Dermis blood vessel endothelial cell (primary cell): ENCODE measurements at regions not wholly inside any gene's neighbourhood (a gene's known extent, or its start where the extent isn't known, plus 50 kb on each side); places are given as distances from the start of the nearest gene placed in this dataset.

Experiments used
- DNase-seq: peaks from one replicate; pipeline ENCODE4 v3.0.0; 2010

DNA sequence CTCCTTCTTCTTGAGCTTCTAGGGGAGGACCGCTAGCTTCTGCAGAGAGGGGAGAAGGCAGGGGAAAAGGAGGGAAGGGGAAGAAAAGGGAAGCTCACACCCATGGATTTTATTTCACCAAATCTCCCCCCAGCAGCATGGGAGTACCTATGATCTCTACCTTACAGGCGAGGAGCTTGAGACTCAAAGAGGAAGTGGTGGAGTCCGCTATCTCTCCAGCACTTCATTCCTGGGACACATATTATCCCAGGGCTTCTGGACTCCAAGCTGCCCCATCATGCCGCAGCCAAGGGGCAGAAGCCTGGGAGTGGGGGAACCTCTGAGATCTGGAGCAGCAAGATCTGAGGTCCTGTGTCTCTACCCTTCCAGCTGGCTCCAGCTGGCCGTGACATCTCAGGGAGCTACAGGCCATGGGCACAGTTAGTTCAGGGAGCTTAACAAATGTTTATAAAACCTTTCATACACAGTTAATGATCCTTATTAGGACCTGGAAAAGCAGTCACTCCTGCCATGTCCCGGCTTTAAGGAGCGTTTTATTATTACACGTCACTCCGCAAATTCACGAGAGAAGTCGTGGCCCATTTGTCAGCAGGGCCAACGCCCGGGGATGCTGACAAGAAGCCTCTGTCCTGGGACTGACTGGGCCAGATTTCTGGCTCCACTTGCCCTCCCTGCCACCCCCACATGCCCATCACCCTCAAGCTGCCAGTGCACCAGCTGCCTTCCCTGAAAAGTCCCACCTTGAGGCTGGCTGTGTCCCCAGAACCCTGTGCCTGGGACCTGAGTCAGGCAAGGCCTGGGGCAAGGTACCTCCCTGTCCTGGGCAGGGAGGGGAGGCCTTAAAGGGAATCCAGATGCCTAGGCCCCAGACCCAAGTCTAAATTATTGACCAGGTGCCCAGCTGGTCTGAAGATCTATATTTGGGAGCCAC, 132.1 kb upstream of the ZMIZ1 start:
- DNase-seq, result no peak

DNA sequence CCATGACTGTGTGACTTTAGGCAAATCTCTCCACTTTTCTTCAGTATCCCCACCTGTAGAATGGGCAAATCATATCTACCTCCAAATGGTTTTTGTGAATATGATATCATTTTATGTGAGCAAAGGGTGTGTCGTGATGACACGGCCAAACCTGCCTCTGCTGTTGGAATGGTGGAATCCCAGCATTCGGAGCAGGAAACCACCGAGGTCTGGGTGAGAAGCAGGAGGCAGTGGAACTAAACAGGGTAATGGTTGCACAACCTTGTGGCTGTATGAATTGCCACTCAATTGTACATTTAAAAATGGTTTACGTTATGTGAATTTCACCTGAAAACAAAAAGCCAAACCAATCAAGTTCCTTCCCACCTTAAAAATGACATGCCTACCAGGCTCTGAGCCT, 131.4 kb upstream of the ZMIZ1 start:
- no peak for DNase-seq

DNA sequence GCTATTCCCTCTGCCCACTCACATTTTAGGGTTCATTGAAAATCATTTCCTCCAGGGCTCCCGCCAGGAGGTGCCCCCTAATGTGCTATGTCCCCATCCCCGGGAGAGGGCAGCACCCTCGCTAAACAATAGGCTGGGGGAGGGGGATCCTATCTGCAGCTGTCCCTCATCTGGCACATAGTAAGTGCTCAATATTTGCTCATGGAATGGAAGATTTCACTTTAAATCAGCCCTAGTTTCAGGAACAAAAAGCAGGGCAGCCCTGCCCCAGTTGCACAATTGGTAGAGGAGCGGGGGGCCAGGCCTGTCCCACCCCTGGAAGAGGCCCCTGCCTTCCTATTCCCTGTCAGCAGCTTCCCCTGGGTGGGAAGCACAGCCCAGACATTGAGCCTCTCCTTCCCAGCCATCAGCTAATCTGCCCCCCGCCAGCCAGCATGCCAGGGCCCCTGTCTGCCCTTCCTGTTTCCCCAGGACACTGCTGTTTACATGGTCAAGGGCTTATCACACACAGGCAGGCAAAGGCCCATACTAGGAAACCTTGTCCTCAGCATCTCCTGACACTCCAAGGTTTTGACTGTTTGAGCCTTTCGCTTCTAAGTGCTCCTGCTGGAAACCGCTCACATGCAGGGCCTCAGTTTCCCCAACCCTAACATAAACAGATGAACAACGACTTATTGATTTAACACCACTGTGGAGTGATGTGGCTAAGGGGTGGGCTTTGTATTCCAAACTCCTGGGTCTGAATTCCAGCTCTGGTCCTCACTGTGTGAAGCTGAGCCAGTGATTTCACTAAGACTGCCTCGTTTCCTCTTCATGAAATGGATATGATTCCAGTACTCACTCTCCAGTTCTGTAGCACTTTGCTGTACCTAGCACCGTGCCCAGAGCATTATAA, 130.7 kb upstream of the ZMIZ1 start:
- DNase-seq, result peak; percentile 59

DNA sequence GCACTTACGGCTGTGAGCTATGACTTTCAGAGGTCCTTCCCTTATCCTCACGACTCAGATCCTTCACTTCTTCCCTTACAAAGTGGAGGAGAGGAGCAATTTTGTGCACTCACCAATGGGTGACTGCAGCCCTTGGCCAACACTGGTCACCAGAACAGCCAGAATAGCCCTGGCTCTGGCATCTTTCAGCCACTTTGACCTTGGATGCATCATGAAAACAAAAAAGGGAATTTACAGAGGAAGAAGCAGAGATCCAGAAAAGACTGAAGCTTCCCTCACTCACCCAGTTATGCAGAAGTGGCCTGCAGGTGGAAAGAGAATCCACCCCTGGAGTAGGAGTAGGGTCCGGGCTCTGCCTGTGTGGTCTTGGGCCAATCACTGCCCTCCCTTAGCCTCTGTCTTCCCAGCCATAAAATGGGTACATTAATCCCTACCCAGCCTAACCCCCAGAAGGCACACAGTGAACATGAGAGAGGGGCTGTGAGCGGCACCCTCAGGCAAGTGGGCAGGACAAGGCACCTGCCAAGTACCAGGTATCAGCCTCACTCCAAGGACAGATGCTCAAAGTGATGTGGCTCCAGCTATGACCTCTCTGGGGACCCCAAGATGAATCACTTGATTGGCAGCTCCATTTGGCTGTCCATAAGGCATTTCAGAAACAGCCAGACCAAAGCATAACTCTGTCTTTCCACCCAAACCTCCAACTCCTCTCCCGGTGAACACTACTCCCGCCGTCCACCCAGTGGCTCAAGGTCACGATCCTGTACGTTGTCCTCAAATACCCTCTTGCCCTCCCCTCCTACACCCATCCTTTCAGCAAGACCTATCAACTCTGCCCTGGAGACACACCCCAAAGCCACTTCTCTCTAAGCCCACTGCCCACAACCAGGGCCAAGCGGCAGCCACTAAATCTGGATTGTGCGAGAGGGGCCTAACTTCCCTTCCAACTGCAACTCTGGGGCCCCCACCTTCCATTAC, 129.8 kb upstream of the ZMIZ1 start:
- DNase-seq, result no peak

DNA sequence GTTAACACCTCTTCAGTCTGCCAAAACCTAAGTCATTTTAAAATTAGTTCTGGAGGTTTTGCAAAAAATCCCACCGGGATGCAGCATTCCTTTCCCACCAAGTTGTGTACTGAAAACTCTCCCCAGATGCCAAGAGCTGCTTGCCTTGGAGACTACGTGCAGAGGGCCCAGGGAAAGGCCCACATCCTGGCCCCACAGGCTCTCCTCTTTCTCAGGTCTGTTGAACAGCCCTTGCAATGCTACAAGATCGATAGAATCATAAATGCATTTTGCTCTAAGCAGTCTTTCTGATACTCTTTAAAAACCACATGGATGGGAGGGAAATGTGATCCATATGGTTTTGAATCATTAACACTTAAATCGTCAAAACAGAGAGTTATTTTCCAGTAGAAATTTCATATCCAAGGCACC, 126.7 kb upstream of the ZMIZ1 start:
- no peak for DNase-seq

DNA sequence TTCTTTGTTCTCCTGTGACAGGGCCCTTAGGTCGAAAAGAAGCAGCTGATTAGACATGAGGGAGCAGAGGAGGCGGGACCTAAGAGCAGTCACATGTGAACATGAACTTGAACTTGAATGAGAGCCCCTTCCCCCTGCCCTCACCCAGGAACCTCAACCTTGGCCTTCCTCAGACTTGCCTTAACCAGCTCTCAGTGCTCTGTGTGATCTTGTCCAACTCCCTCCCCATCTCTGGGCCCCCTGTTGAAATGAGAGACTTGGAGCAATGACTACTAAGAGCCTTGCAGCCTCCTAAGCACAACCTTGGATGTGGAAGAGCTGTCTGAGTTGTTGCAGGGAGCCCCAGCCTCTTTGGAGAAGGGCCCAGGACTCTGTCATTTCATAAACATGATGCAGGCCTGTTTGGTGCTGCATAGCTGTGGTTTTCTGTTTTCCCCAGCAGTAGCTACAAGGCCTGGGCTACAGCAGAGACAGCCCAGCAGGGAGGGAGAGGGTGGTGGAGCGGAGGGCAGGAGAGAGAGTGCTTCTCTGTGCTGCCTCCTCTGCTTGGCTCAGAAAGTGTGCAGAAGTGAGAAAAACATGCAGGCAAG, 123.9 kb upstream of the ZMIZ1 start:
- DNase-seq, result no peak

DNA sequence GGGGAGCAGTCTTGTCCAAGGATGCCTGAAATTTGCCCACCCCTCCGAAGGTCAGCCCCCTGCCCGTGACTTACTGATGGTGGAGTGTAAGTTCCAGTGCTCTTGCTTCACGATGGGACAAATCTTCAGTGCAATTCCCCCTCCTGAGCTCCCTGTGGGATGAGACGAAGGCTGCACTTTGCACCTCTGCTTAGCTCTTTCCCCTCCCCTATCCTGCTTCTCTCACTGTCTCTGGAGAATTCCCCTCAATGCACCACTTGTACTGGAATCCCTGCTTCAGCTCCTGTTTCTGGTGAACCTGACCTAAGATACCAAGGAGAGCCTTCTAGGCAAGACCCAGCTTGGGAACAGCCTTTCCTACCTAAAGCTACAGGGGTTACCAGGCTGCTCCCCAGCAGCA, 122.9 kb upstream of the ZMIZ1 start:
- no peak for DNase-seq

DNA sequence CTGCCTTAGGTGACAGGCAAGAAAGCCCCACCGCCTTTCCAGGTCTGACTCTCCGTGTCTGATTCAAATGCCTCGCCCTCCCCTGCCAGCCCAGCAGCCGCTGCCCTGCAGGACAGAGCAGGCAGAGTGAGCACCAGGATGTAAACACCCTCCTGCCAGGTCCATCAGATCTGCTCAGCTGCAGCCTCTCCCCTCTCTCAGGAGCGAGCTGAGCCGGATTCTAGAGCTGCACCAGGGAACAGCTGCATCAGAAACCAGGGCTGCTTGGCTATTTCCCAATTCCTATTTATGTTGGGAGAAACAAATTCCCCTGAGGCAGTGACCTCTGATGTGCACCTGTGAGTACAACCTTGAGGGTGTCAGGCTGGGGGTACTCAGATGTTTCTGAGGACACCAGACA, 121.5 kb upstream of the ZMIZ1 start:
- DNase-seq, result no peak

DNA sequence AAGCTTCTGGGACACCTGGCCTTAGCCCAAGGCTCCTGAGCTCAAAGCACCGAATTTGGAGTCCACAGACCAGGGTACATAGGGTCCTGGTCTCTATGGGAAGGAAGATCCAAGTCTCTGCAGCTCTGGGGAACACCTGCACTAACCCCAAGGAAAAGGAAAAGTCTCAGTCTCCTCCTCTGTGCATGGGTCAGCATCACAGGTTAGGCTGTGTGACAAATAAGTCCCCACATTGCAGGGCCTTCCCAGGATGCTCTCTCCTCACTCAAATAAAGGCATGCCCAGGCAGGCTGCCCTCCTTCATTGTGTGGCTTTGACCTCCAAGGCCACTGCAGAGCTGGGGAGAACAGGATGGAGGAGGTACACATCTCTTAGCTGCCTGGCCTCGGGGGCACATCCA, 121.0 kb upstream of the ZMIZ1 start:
- DNase-seq, result no peak

DNA sequence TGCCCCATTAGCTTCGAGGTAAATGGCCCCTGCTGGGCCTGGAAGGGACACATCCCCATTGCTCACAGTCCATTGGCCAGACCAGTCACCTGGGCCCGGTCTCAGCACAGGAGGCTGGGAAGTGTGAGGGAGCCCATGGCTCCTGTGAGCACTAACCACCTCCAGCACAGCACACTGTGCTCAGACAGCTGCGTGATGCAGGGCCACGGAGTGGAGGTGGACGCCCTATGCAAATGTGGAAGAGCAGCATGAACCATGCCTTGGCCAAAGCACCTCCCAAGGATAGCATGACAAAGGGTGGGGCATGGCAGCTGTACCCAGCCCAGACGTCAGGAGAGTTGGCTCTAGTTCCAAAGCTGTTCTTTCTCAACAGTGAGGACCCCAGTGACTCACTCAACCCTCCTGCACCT, 120.1 kb upstream of the ZMIZ1 start:
- no peak for DNase-seq

DNA sequence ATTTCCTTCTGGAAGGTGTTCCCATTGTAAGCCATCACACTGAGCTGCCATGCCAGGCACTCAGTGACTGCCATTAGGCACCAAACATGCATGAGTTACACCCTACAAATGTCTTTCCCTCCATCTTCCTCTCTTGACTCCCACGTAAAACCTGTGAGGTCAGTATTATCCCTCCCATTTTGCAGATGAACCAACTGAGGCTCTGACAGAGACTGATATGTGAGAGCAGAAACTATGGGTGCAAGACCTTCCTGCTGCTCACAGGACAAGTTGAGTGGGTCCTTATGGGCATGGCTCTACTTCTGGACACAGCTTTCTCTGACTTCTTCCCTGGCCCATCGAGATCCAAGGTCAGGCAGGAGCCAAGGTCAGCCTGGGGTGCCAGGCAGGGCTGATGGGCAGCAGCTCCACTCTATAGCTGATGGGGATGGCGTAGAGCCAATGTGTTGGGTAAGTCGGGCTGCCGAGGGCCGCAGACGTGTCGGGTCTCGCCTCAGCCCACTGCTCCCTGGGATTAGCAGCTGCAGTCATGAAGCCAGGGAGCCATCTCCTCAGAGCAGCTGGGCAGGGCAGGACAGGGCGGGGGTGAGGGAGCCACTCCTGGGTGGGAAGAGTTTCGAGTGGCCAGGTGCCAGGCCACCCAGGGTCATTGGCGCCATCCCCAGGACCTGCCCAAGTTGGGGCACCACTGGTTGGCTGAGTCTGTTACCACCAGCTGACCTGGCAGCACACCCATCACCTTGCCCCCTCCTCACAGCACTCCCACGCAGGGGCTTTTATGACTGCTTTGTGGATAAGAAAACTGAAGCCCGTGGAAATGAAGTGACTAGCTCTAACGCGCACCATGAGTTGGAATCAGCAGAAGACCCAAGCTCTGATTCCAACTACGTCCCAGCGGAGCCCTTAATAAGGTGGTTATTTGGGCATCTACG, 117.8 kb upstream of the ZMIZ1 start:
- no peak for DNase-seq

DNA sequence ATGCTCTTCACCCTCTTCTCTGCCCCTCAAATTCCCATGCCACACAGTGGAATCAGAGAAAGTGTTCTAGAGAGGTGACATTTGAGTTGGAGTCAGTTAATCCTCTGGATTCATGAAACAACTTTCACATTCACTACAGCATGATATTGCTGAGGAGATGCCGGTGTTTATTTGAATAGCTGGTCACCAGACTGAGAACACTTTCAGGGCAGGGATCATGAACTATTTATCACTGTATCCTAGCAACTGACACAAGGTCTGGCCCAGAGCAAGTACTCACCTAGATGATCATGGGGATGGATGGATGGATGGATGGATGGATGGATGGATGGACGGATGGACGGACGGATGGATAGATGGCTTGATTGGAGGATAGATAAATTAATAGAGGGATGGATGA, 116.7 kb upstream of the ZMIZ1 start:
- DNase-seq, result no peak

DNA sequence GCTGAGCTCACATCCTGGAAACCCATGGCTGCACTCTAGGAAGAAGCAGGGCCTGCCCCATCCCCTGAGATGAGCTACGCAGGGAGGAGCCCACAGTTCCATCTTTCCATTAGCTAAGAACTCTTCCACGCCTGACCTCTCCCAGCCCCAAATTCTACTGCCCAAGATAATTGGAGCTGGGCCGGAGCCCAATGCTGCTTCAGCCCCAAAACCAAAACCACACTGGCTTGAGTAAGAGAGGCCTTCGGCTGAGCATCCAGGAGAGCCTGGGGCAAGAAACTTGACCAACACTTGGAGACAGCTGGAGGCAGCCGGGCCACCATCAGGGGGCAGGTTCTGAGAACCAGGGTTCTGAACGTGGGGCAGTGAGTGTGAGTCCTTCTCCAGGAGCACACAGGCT, 116.1 kb upstream of the ZMIZ1 start:
- DNase-seq, result no peak

DNA sequence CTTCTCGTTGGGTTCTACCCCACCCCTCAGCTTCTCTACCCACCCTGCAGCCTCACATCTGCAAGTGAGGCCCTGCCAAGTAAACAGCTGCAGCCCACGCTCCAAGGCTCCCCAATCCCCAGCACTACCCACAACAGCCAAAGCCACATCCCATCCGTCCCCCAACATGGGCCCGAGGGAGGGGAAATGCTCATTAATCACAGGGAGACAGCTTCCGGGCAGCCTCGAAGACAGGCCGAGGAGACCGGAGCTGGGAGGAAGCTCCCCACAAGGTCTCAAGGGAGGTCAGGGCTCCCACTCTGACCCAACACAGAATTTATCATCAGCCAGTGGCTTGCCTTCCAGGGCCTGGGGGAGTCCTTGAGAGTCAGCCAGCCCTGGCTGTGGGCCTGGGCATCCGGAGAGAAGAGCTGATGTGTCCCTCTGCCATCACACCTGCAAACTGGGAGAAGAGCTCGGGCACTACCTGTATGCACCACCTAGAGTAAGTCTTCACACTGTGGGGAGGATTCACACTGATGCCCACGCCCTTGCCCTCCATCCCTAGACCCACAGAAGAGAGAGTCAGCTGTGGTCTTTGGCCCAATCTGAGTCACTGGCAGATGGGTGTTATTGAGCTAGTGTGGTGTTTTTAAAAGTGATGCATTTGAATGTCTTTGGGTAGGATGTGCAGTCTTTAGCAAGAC, 115.5 kb upstream of the ZMIZ1 start:
- DNase-seq, result no peak

DNA sequence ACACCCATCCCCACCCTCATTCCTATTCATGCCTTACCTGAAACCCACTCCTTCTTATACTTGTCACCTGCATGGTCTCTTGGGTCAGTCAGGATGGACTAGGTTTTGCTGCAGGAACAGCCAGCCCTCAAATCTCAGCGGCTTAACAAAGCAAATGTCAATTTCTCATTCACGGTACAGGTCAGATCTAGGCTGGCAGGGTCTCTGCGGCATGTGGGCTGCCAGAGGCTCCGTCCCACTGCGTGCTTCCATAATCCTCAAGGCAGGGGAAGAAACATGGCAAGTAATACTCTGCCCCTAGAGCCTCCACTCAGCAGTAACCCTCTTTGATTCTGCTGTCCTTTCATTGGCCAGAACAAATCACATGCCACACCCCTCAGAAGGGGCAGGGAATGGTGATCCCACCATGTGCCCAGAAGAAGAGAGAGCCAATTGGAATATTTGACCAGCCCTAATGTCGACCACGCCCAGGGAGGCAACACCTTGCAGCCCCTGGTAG, 114.9 kb upstream of the ZMIZ1 start:
- no peak for DNase-seq

DNA sequence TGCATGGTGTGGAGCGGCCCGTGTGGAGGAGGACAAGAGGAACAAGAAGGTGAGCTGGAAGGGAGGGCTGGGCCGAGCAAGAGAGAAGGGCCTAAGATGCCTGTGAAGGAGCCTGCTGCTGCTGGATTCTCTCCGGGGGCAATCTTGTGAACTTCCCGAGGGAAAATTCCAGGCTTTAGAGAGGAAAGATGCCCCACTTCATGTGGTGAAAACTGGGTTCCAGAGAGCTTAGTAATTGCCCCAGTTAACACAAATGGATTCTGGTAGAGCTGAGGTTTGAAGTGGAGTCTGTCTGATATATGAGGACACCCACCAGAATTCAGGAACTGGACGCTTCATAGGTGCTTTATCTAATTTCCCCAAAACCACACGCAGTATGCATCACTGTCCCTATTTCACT, 114.1 kb upstream of the ZMIZ1 start:
- no peak for DNase-seq

DNA sequence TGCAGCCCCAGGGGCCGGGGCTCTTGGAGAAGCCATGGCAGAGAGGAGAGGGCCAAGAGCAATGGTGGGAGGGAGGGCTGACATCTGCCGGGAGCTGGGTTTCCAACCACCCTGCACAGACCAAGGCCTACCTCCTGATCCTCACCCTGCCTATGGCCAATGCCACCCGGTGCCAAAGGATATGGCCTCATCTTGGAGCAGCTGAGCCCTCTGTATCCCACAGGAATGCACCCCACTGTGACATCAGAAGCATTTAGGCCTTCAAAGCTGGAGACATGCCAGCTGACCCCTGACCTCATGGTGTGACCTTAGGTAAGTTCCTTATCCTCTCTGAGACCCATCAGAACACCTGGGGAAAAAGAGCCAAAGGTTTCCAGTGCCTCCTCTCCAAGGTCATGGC, 113.6 kb upstream of the ZMIZ1 start:
- DNase-seq, result no peak

DNA sequence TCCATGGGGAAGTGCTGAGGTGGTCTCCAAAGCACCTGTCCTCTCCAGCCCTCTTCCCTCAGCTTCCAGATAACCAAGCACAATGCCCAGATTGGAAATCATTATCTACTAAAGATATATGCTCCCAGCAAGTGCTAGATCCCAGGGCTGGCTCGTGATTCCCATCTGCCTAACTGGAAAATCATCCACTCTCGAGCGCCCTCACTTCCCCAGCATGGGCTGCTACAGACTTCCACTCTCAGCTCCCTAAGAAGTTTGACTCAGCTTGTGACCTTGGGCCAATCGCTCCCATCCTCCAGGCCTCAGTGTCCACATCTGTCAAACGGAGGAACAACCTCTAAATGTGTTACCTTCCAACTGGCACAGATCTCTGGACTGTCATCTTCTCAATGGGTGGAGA, 112.4 kb upstream of the ZMIZ1 start:
- DNase-seq, result no peak

DNA sequence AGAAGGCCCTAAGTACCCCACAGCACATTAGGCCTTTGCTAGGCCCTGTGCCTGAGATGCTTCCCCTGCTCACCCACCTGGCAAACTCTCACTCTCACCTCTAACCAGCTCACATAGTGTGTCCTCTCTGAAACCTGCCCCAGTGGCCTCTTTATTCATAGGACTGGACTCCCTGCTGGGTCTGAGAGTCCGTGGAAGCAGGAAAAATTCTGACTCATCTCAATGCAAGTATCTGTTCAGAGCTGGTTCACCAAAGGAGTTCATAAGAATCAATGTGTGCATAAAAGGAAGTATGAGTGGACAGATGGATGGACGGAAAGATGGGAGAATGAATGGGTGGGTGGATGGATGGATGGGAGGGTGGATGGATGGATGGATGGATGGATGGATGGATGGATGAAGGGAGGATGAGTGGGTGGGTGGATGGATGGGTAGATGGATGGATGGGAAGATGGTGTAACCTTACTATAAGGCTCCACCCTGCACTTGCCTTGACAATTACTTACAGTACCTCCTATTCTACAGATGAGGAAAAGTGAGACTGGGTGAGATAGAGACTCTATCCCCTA, 111.2 kb upstream of the ZMIZ1 start:
- no peak for DNase-seq
